ENCODE measurements at regions not wholly inside any gene's neighbourhood (a gene's known extent, or its start where the extent isn't known, plus 50 kb on each side); places are given as distances from the start of the nearest gene placed in this dataset.
"Not testable (repeated sequence)": the region's sequence is repeated elsewhere in the genome, so short reads cannot be mapped to it uniquely, and the experiment has no call there.

DNA sequence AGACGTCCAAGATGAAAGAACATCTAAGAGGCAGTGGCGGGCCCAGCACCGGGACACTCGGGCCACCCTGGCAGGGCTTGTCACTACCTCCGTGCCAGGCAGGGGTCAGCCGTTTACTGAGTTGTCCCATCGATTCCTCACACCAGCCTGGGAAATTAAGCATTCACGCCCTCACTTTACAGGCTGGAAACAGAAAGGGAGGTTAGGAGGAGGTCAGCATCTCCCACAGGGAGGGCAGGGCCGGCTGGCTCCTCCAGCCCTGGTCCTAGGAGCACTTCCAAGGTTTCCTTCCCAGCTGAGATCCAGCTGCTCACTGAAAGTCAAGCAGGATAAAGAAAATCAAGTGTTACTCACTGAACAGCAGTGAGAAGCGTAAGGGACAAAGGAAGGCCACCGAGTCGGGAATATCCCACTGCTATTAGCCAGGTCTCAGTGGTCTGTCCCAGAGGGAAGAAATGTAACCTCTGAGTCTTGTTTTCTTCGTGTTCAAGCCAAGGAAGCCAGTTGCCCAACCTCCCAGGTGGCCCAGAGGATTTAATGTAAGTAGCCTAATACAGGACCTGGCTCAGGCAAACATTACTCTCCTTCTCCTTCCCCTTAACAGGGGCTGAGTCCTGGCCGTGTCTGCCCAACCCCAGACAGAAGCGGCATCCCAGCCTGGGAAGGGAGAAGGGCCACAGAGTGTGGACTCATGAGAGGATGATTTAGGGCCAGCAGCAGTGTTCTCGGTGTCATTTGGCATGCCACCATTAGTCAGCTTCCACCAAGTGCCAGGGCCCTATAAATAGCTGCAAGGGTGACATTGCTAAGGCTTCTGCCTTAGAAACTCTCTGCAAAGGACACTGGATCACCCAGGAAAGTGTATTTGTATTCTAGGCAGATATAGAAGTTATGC is 203.1 kb upstream of the GALNT2 start:
- Mint-ChIP-seq H3K27me3 (peaks cover 3% of the 10 kb centered on the region), H3K36me3 (ENCODE audit: low read depth) (no peaks in the 10 kb centered on the region), H3K27ac (no peak overlapping the region), H3K4me3 (no peak overlapping the region), H3K4me1 (no peaks in the 10 kb centered on the region), H3K9me3 (no peaks in the 10 kb centered on the region)
- no peak for TF ChIP-seq CTCF (IDR thresholded peaks at IDR 0.05)
- ATAC-seq (ENCODE audit: low read depth): no peak
- intact Hi-C loops (cut with micrococcal nuclease): no loop called here
- POLR2A ChIA-PET: no interaction called here
- no peak for DNase-seq
- CTCF ChIA-PET: no interaction called here

DNA sequence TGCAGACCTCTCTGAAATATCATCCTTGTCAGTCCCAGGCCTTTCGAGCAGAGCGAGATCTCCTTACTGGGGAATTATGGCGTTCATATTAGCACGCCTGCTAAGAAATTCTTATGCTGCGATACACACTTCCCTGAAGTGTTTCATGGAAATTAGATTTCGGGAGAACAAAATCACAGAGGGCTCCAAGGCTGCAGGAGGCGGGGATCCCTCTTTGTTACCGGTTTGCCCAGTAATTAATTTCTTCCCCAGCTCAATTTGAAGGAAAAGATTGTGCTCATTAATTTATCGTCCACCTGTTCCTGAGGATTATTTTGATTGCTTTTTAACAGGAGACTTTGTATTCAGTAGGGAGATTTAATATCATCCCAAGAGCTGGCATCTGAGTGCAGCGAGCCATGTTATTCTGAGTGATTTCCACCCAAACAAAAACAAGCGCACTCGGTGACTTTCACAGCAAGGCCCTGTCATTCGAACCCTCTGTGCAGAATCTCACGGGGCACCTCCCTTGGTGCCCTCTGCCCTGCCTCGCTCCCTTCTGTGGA is 202.3 kb upstream of the GALNT2 start:
- ATAC-seq (ENCODE audit: low read depth) (no peak), DNase-seq (no peak)
- CTCF ChIA-PET: no interaction called here
- peaks cover 3% of the 10 kb centered on the region for H3K27me3 Mint-ChIP-seq
- H3K36me3 Mint-ChIP-seq (ENCODE audit: low read depth): no peaks in the 10 kb centered on the region
- intact Hi-C loops (cut with micrococcal nuclease): no loop called here
- POLR2A ChIA-PET: no interaction called here
- H3K4me3 Mint-ChIP-seq: no peak overlapping the region
- no peaks in the 10 kb centered on the region for H3K4me1 Mint-ChIP-seq
- H3K9me3 Mint-ChIP-seq: no peaks in the 10 kb centered on the region
- H3K27ac Mint-ChIP-seq: no peak overlapping the region
- TF ChIP-seq CTCF (IDR thresholded peaks at IDR 0.05): no peak

GRCh38 chr1:229865321-229865720 is 201.7 kb upstream of the GALNT2 start:
- H3K27ac Mint-ChIP-seq; H3K36me3 Mint-ChIP-seq (ENCODE audit: low read depth); H3K9me3 Mint-ChIP-seq; POLR2A ChIA-PET; H3K27me3 Mint-ChIP-seq; H3K4me1 Mint-ChIP-seq; ATAC-seq (ENCODE audit: low read depth); DNase-seq; CTCF ChIA-PET; H3K4me3 Mint-ChIP-seq; intact Hi-C loops (cut with micrococcal nuclease): not testable (repeated sequence)

DNA sequence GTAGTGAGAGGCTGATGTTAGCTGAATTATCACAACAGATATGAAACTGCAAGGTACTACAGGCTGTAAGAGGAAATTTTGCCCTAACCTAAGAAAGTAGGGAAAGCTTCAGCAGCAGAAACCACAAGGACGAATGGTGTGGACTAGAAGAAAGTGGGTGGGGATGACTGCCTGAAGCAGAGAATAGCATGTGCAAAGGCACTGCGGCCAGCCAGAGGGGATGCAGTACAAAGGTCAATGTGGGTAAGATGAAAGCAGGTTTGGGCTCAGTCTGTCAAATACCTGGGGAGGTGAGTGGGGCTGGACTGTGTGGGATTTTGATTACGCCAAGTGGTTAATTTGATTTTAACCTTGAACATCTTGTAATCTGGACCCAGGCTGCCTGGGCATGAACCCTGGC is 199.3 kb upstream of the GALNT2 start:
- H3K27ac Mint-ChIP-seq: no peak overlapping the region
- ChIA-PET CTCF (no interaction called here), POLR2A (no interaction called here)
- TF ChIP-seq CTCF (IDR thresholded peaks at IDR 0.05): no peak
- ATAC-seq (ENCODE audit: low read depth): no peak
- no peaks in the 10 kb centered on the region for H3K9me3 Mint-ChIP-seq
- no peak for DNase-seq
- H3K4me3 Mint-ChIP-seq: no peak overlapping the region
- H3K27me3 Mint-ChIP-seq: peaks cover 2% of the 10 kb centered on the region
- no peaks in the 10 kb centered on the region for H3K4me1 Mint-ChIP-seq
- intact Hi-C loops (cut with micrococcal nuclease): no loop called here
- H3K36me3 Mint-ChIP-seq (ENCODE audit: low read depth): no peaks in the 10 kb centered on the region

- ChIA-PET CTCF (no interaction called here), POLR2A (no interaction called here)
- Mint-ChIP-seq H3K4me3 (no peak overlapping the region), H3K36me3 (ENCODE audit: low read depth) (no peaks in the 10 kb centered on the region), H3K27me3 (peaks cover 2% of the 10 kb centered on the region), H3K27ac (no peak overlapping the region), H3K4me1 (no peaks in the 10 kb centered on the region), H3K9me3 (no peaks in the 10 kb centered on the region)
- intact Hi-C loops (cut with micrococcal nuclease): no loop called here
- ATAC-seq (ENCODE audit: low read depth) (no peak), DNase-seq (no peak)
- no peak for TF ChIP-seq CTCF (IDR thresholded peaks at IDR 0.05)
Measured at GRCh38 chr1:229869240-229869639, 197.8 kb upstream of the GALNT2 start.

All from activated B cell treated with CpG ODN at 0.5 μM for 24 hours (primary cell).